Renal pelvis (tissue), 1 donor: ENCODE measurements at regions not wholly inside any gene's neighbourhood (a gene's known extent, or its start where the extent isn't known, plus 50 kb on each side); places are given as distances from the start of the nearest gene placed in this dataset.
"Not testable (repeated sequence)": the region's sequence is repeated elsewhere in the genome, so short reads cannot be mapped to it uniquely, and the experiment has no call there.

Experiments
- DNase-seq: peaks from one replicate; pipeline ENCODE4 v3.0.0-alpha.2; 2013

DNA sequence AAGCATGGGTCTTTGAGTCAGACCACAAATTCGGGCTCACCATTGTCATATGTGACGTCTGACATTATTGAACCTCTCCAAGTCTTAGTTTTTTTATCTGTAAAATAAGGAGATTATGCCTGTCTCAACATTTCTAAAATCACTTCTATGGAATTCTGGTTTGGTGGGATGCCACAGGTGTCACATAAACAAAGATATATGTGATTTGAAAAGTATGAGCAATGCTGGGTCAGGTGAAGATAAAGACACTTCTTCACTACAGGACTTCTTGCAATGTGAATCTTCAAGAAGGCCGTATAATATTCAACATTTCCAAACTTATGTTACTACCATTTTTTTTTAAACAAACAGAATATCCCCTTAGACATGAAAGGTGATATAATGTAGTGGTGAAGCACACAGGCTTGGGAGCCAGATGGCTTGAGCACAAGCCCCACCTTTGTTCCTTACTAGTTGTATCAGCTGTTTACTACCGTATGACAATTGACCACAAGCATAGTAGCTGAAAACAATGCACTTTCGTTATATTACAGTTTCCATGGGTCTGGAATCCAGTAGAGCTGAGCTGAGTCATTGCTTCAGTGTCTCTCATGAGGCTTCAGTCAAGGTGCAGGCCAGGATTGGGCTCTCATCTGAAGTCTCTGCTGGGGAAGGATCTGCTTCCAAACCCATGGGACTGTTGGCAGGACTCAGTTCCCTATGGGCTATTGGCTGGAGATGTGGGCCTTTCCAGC is 87.7 kb downstream of the UTP18 start:
- DNase-seq: no peak

DNA sequence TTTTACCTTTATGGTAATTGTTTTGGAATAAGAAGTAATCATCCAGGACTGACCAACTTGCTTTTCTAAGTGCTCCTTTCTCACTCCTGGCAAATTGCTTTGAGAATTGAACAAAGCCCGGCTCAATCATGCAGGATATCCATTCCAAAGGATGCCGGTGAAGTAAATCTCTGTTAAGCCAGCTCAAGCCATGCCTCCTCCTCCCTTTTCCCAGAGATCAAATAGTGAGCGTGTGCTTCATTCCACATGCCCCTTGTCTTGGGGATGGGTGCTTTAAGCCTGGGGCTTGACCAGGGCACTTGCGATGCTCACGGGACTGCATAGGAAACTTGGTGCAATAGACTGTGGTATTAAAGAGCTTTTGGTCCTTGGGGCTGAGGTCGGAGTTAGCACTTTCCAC is 90.7 kb downstream of the UTP18 start:
- no peak for DNase-seq

DNA sequence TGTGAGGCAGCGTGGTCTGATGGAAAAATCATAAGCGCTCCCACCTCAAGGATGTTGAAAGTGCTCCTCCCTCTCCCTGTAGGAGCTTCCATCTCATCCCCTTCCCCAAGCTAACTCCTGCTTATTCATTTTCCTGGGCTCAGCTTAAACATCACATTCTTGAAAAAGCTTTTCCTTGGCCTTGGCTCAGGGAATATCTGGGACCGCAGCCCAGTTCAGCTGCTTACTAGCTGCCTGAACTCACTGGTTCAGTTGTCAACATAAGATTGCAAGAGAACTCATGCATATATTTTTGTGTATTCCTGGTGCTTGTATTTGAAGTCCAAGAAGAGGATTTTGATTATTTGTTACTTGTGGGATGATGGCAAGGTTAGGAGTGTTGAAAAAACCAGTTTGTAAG is 91.5 kb downstream of the UTP18 start:
- DNase-seq: no peak

DNA sequence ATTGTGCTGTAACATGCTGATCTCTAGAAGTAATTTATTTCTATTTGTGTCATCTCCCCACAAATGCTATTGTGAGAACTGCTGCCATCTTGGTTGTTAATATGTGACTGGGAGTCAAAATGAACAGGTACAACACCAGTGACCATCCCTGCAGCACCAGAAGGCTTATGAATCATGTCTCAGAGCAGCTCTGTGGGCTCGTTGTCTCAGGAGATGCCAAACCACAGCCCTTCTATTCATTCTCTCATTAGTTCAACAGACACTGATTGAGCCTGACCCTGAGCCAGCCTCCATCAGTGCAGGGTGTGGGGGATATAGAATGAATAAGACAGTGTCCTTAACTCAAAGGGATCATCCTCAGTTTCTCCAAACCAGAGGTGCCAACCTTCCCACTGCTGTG is 92.5 kb downstream of the UTP18 start:
- DNase-seq: no peak

DNA sequence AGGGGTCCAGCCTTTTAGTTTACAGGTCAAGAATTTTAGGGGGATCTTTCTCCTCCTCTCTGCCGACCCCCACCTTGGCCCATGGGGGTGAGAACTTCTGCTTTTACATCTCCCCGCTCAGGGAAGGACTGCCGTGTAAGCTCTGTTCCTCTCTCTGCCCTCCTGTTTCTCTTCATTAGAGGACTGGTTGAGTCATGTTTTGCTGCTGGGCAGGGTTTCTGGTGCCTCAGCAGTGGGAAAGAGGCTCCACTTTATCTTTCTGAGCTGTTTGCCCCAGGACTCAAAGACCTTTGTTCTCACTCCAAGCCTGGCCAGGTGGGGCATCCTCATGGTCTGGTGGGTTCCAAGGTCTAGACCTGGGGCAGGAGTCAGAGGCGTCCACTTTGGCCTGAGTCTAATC is 93.0 kb downstream of the UTP18 start:
- no peak for DNase-seq

DNA sequence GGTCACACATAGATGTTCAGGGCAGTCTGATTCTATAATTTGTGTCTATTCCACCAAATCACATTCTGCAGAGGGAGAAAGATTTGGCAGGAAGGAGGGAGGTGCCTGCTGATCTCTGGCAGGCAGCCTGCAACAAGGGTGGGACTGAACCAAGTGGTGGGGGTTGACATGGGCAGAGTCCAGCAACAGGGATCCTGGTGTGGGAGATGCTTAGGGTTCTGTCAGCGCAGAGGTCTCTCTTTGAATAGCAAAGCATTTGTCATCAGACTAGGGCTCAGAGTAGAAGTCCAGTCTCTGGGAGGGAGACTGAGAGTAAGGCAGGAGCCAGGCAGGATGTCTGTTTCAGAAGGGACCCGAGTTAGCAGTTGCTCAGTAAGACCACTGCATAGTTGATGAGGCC is 94.6 kb downstream of the UTP18 start:
- no peak for DNase-seq

DNA sequence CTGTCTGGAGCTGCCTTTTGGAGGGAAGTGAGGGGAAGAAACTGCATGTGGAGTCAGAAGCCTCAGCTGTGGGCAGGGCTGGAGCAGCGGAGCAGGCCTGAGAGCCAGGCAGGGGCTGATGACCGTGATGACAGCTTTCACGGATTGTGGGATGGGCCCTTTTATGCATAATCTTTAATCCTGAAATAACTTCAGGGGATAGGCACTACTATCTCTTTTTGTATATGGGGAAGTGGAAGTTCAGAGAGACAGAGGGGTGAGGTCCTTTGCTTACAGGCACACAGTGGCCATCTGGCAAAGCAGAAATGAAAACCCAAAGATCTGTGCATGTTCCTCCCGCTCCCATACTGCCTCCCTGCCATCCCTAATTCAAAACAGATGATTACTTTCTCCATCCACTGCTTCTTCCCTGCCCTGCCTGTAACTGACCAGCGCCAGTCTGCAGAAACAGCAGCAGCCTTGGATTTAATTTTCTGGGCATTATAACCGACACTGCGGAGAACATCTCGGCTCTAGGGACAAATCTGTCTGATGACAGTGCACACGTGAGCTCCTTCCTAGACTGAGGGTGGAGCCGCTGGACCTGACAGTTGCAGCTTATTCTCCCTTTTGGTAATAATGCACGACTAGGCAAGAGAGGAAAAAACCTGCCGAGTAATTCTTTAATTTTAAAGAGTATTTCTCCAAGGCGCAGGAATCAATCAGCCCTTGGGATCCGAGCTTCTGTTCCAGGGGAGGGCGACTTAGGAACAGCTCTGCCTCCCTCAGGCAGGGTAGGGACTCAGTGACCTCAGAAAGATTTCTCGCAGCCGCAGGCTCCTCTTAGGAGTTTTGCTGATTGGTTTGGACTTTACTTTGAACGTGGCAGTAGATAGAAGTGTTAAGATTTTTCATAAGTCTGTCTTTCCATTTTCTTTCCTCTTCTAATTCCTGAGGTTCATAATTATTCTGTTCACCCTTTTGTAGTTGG is 95.4 kb downstream of the UTP18 start:
- no peak for DNase-seq

DNA sequence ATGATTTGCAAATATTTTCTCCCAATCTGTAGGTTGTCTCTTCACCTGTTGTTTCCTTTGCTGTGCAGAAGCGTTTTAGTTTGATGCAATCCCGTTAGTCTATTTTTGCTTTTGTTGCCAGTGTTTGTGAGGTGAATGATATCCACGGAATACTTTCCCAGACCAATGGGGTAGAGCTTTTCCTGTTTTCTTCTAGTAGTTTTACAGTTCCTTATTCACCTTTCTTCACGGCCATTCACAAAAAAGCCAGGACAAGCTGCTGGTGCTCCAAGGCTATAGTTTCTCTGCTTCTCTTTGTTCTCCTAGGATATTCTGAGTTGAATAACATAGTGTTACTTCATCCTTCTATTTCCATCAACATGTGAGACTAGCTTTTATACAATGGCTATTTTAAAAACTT is 98.7 kb downstream of the UTP18 start:
- DNase-seq: no peak

DNA sequence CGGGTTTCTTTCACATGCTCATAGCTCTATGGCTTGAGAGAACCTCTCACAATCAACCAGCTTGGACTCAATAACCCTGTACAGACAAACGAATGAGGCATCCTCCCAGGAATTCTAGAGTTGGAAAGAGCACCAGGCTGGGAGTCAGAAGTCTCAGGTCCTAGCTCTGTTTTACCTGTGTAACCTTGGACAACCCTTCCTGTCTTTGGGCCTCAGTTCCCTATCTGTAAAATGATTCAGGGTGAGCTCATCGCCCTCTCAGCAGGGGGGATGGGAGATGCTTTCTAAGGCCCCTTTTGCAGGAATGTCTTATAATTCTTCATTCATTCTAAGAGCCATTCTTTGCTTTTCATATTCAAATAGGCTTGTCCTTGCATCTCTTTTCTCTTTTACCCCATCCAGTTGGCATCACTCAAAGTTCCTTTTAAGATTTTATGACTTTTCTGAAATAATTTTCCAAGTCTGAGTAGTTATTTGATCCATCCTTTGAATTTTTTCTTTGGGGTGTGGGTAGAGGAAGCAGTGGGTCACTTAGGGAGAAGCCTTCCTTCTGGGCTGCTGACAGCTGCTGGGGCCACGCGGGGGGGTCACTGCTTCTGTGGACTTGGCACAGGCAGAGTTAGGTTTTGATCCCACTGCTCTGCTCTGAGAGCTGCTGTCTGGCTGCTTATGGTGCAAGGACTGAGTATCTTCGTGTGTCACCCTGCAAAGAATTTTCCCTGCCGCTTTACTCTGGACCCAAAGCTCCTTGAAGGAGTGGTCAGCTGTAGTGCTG is 102.7 kb downstream of the UTP18 start:
- DNase-seq: peak; percentile 33

DNA sequence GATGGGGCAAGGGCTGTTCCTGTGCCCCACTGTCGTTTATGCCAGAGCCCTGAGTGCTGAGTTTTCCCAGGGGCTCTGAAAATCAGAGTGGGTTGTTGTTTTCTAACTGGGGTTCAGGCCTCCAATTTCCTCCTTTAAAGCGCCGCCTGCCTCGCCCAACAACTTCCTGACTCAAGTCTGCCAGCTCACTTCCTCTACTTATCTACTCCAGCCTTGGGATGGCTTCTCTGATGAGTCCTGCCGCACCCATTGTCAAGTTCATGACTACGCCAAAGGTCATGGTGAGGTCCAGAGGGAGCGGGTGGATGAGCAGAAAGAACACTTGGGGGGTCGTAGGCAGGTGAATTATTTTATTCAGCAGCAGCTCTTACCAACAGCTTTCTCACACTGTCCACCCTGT is 104.7 kb downstream of the UTP18 start:
- DNase-seq: no peak

DNA sequence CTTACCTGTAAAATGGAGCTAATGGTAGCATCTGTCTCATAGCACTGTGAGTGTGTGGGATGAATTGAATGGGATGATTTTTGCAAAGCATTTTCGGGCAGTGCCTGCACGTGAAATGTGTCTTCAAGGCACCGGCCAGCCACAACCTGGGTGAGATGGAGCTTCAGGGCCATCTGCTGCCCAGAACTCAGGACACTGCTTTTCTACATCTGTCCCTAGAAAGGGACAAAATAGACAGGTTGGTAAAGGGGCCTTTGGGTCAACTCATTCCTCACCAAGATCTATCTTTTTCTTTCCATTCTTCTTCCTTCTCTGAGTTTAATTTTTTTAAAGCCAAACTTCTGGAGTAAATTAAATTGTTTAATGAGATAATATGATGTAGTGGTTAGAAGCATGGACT is 106.5 kb downstream of the UTP18 start:
- no peak for DNase-seq

DNA sequence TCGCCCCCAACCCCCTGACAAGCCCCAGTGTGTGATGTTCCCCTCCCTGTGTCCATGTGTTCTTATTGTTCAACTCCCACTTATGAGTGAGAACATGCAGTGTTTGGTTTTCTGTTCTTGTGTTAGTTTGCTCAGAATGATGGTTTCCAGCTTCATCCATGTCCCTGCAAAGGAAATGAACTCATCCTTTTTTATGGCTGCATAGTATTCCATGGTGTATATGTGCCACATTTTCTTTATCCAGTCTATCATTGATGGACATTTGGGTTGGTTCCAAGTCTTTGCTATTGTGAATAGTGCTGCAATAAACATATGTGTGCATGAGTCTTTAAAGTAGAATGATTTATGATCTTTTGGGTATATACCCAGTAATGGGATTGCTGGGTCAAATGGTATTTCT is 107.5 kb downstream of the UTP18 start:
- DNase-seq: not testable (repeated sequence)

DNA sequence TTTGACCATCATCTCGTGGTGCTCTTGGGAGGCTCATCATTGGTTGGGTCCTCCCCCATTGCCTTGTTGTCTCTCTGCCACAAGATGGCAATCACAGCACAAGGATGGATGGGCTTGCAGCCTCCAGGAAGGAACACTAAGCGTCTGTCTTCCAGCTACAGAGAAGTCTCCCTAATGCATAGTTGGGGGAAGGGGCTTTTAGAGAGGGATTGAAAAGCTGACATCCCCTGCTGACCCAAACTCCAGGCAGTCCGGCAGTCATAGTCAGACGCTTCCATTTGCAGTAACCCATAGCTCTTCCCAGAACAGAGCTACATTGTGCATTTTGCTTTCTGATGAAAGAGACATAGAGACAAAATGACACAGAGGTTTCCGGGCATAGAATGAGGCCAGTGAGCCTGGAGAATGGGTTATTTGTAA is 111.4 kb downstream of the UTP18 start:
- peak; percentile 52 for DNase-seq

DNA sequence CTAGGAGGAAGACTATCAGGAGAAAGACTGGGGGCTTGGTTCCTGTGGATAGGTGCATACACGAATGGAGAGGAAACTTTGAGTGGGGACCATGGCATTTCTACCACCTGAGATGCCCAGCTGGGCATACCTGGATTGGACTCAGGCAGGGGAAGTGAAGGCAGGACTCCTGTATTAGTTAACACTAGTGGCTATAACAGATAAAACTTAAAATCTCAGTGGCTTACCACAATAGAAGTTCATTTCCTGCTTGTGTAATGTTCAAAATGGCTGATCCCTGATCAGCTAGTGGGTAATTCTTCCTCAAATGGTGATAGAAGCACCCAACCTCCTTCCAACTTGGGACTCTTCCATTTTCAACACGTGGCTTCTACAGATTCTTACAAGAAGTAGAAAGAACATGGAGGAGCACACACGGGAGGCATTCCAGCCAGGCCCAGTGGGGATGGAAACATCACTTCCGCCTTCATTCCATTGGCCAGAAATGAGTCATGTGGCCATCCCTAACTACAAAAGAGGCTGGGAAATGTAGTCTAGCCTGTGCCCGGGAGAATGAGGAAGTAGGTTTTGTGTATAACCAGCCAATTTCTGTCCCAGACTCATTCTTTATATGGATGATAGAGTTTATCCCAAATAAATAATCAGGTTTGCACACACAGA is 112.1 kb downstream of the UTP18 start:
- DNase-seq: no peak

DNA sequence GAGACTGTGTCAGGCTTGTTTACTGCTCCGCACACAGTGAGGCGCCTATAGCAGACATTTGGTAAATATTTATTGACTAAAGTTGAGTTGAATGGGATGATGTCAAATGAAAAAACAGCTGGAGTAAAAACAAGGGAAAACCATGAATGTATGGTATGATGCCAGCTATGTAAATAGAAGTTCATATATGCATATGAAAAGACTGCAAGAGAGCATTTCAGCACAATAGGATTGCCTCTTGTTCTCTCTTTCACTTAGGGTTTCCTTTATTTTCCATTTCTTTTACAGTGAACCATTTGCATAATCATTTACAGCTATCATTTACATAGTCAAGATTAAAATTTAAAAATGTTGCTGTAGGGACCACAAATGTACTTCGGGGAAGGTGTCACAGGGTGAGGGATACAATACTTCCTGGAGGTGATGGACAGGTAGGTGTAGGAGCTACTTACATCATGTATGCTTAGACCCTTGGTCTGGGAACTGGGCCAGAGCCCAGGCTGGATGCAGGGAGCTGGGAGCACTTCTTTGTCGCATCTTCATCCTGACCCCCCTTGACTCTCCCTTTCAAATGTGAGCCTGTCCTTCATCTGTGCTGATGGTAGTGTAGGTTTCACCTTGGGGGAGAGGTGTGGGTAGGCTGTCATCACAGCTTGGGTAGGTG is 113.3 kb downstream of the UTP18 start:
- no peak for DNase-seq

DNA sequence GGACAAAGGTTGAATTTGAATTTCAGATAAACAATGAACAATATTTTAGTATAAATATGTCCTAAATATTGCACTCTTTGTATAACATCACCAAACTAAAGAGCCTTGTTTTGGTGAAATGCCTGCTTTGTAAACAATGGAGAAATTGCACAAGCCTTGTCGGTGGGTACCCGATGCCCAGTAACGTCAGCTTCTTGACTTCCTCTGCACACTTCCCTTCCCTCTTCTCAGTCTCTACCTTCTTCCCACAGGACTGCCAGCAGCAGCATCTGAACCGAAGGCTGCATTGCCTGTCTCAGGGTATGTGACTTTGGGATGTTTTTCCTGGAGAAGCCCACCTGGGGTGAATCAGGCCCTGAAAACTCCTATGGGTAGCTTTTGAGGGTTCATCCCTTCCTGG is 113.9 kb downstream of the UTP18 start:
- DNase-seq: no peak

DNA sequence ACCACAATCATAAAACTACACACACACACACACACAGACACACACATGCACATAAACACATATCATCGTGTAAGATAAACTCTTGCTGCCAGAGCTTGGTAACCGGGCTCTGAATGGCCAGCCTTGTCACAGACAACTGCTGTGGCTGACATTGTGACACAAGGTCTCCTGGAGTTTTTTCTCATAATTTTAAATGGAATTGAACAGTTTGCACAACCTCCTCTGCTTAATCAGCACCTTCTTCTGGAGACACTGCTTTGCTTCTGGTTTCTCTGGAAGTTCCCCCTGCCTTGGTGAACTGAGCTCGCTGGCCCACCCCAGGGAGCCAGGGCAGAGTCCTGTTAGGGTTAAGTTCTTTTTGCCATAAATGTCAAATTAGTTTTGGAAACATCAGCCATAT is 115.4 kb downstream of the UTP18 start:
- DNase-seq: no peak

DNA sequence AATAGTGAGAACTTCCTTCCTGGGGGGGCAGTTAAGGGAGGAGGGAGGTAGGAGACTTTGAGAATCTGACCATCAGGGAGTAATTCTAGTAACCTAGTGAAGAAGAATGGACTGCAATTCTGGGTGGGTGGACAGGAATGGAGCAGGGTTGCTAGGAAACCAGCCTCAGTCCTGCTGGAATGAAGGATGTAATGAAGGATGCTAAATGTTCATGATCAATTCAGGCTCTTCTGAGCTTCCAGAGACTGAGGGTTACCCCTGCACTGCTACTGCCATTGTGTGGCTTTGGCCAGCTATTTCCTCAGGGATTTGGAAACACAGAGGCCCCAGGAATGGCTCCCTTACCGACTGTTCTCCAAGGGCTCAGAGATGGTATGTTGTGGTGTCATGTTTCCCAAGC is 116.4 kb downstream of the UTP18 start:
- no peak for DNase-seq

DNA sequence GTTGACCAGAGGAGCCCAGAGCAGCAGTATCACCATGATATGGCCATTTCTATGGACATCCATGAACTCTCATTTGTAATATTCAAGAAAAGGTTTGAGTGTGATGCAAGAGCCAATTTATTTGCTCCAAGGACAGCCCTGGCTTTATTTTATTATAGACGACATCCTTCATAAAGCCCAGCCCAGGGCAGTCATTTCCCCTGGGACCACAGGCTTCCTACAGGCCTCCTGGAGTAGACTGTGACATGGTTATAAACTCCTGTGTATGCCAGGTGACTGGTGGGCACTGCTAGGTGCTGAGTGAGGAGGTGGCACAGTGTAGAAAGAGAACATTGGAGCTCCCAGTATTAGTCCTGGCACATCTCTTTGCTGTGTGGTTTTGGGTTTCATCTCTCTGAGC is 120.9 kb downstream of the UTP18 start:
- DNase-seq: no peak

DNA sequence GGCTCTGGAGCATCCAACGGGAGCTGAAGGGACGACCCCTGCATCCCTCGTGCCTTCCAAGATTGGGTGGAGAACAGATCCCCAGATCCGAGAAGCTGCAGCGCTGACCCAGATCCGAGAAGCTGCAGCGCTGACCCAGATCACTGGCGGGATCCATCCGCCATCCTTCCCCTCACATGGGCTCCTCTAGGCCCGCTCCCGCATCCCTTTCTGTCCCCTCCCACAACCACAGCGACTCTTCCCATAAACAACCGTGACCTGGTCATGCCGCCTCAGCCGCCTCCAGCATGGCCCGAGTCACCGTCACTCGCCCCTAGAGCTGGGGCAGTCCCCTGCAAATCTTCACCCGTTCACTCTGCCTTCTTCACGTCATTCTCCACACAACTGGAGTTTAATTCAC is 124.9 kb downstream of the UTP18 start:
- no peak for DNase-seq

DNA sequence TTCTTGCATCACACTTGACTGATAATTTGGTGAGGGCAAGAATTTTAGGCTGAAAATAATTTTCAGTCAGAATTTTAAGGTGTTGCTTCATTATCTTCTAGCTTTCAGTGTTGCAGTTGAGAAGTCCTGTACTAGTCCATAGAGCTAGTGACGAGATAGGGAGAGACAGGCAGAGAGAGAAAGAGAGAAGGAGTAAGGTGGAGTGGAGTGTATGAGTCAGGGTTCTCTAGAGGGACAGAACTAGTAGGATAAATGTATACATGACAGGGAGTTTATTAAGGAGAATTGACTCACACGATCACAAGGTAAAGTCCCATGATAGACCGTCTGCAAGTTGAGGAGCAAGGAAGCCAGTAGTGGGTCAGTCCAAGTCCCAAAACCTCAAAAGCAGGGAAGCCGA is 127.2 kb downstream of the UTP18 start:
- no peak for DNase-seq
